ENCODE measurements at regions not wholly inside any gene's neighbourhood (a gene's known extent, or its start where the extent isn't known, plus 50 kb on each side); places are given as distances from the start of the nearest gene placed in this dataset.
"Not testable (repeated sequence)": the region's sequence is repeated elsewhere in the genome, so short reads cannot be mapped to it uniquely, and the experiment has no call there.

DNA sequence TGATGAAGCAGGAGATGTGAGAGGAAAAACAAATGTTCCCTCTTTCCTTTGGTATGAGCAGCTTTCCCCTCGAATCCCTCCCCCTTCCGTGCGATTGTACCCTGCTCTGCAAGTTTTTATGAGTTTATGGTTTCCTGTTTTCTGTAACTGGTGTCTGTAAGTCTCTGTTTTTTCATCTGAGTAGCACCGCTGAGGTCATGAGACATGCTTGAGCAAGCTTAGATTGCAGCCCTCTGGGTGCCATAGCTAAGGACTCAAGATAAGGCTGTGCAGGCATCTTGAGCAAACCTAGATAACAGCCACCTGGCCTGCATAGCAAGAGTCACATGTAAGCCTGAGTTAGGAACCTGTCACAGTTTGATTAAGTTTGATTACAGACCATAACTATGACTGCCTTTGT, 165.2 kb upstream of the TGIF2LX start:
- TF ChIP-seq, protein P1, sequence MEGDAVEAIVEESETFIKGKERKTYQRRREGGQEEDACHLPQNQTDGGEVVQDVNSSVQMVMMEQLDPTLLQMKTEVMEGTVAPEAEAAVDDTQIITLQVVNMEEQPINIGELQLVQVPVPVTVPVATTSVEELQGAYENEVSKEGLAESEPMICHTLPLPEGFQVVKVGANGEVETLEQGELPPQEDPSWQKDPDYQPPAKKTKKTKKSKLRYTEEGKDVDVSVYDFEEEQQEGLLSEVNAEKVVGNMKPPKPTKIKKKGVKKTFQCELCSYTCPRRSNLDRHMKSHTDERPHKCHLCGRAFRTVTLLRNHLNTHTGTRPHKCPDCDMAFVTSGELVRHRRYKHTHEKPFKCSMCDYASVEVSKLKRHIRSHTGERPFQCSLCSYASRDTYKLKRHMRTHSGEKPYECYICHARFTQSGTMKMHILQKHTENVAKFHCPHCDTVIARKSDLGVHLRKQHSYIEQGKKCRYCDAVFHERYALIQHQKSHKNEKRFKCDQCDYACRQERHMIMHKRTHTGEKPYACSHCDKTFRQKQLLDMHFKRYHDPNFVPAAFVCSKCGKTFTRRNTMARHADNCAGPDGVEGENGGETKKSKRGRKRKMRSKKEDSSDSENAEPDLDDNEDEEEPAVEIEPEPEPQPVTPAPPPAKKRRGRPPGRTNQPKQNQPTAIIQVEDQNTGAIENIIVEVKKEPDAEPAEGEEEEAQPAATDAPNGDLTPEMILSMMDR (IDR thresholded peaks at IDR 0.05; ENCODE audit: low read length) = not testable (repeated sequence)
- TF ChIP-seq EZH2 (IDR thresholded peaks at IDR 0.05; ENCODE audit: borderline replicate concordance, low read length) = not testable (repeated sequence)

Data from OCI-LY1 (cell line).